ENCODE measurements at regions not wholly inside any gene's neighbourhood (a gene's known extent, or its start where the extent isn't known, plus 50 kb on each side); places are given as distances from the start of the nearest gene placed in this dataset.
"Not testable (repeated sequence)": the region's sequence is repeated elsewhere in the genome, so short reads cannot be mapped to it uniquely, and the experiment has no call there.

- H3K36me3 ChIP-seq (replicated peaks in 1 of 2; ENCODE audit: insufficient read depth in 1 of 2, low read depth in 2 of 2), result no peaks in the 10 kb centered on the region
- H3K27ac ChIP-seq, result no peak overlapping the region
- ATAC-seq (no peak), DNase-seq (no peak)
- no peaks in the 10 kb centered on the region for H3K9me3 ChIP-seq
- no peak overlapping the region for H3K4me3 ChIP-seq
- H3K27me3 ChIP-seq, result no peaks in the 10 kb centered on the region
- no peaks in the 10 kb centered on the region for H3K4me1 ChIP-seq
- TF ChIP-seq CTCF (IDR thresholded peaks at IDR 0.05), result no peak
- intact Hi-C loops (cut with DNase I), result no loop called here
- WGBS, 2 donors, result 62 to 71% methylated on average over 2 of the region's 2 CpGs
These were observed 92.7 kb upstream of the LHX1 start for GRCh38 chr17:36844601-36845000.

GRCh38 chr17:36845916-36846315 lies 91.4 kb upstream of the LHX1 start:
- no peaks in the 10 kb centered on the region for H3K27me3 ChIP-seq
- TF ChIP-seq CTCF (IDR thresholded peaks at IDR 0.05) (no peak), POLR2A (IDR thresholded peaks at IDR 0.05) (no peak)
- DNase-seq (no peak), ATAC-seq (no peak)
- WGBS, 2 donors, result 62 to 68% methylated on average over 4 to 5 of the region's 5 CpGs
- intact Hi-C loops (cut with DNase I), result no loop called here
- H3K9me3 ChIP-seq, result no peaks in the 10 kb centered on the region
- H3K4me3 ChIP-seq, result no peak overlapping the region
- no peak overlapping the region for H3K27ac ChIP-seq
- H3K4me1 ChIP-seq, result no peaks in the 10 kb centered on the region
- H3K36me3 ChIP-seq (replicated peaks in 1 of 2; ENCODE audit: insufficient read depth in 1 of 2, low read depth in 2 of 2), result no peaks in the 10 kb centered on the region

GRCh38 chr17:36846410-36847292 lies 90.6 kb upstream of the LHX1 start:
- H3K4me3 ChIP-seq, result no peak overlapping the region
- H3K4me1 ChIP-seq, result no peaks in the 10 kb centered on the region
- no peak for ATAC-seq
- no peaks in the 10 kb centered on the region for H3K27me3 ChIP-seq
- intact Hi-C loops (cut with DNase I), result no loop called here
- H3K27ac ChIP-seq, result no peak overlapping the region
- TF ChIP-seq POLR2A (IDR thresholded peaks at IDR 0.05) (no peak), CTCF (IDR thresholded peaks at IDR 0.05) (no peak)
- no peak for DNase-seq
- 61 to 62% methylated on average over 14 of the region's 14 CpGs for WGBS, 2 donors
- H3K36me3 ChIP-seq (replicated peaks in 1 of 2; ENCODE audit: insufficient read depth in 1 of 2, low read depth in 2 of 2), result no peaks in the 10 kb centered on the region
- H3K9me3 ChIP-seq, result no peaks in the 10 kb centered on the region

GRCh38 chr17:36848008-36848902 lies 89.0 kb upstream of the LHX1 start:
- ATAC-seq (no peak), DNase-seq (no peak)
- no peaks in the 10 kb centered on the region for H3K9me3 ChIP-seq
- TF ChIP-seq CTCF (IDR thresholded peaks at IDR 0.05), result no peak
- no peak for TF ChIP-seq POLR2A (IDR thresholded peaks at IDR 0.05)
- H3K4me1 ChIP-seq, result no peaks in the 10 kb centered on the region
- 57 to 65% methylated on average over 7 to 10 of the region's 10 CpGs for WGBS, 2 donors
- no peaks in the 10 kb centered on the region for H3K27me3 ChIP-seq
- no peak overlapping the region for H3K27ac ChIP-seq
- H3K4me3 ChIP-seq, result no peak overlapping the region
- H3K36me3 ChIP-seq (replicated peaks in 1 of 2; ENCODE audit: insufficient read depth in 1 of 2, low read depth in 2 of 2), result no peaks in the 10 kb centered on the region
- intact Hi-C loops (cut with DNase I), result no loop called here

GRCh38 chr17:36849020-36849419 lies 88.3 kb upstream of the LHX1 start:
- H3K9me3 ChIP-seq; ATAC-seq; H3K4me3 ChIP-seq; H3K27me3 ChIP-seq; H3K36me3 ChIP-seq (replicated peaks in 1 of 2; ENCODE audit: insufficient read depth in 1 of 2, low read depth in 2 of 2); DNase-seq; H3K27ac ChIP-seq; H3K4me1 ChIP-seq; intact Hi-C loops (cut with DNase I): not testable (repeated sequence)
- WGBS, 2 donors, result 78 to 82% methylated on average over 9 of the region's 9 CpGs
